Hippocampal formation (tissue), 2 donors: ENCODE measurements at regions not wholly inside any gene's neighbourhood (a gene's known extent, or its start where the extent isn't known, plus 50 kb on each side); places are given as distances from the start of the nearest gene placed in this dataset.

Experiments
- DNase-seq, 2 donors: peaks; one replicate each; lab custom pipeline; 2025; lab: John Stamatoyannopoulos, UW

- DNase-seq: no peak
Measured at GRCh38 chr12:63090716-63091115, 60.3 kb downstream of the AVPR1A start.

DNA sequence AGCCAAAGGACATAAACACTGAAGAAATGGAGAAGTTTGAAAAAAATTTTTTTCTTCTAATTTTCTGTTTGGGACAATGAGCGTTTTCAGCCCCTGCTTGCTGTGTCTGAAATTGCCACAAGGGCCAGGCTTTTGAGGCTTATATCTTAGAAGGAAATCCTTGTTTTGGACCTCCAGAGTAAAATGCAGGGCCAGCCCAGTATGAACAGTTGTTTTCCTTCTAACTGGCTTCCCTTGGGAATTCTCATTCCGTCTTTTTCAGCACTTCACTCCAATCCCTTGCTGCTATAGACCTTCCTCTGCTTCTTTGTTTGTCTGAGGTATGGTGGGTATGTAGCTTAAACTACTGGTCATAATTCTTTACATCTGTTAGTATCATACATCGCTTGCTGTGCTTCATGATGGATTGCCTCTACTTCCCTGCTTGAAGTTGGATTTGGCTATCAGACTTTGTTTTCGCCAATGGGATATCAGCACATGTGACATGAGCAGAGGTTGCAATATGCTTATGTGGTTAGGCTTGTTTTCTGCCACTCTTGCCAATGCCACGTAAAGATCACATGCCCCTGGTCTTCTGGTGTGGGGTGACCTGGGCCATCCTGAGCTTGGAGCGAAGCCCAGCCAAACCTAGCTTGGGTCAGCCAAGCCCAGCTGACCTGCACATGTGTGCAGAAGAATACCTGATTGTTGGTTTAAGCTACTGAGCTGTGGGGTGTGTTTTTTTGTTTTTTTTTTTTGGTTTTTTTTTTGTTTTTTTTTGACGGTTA is 64.7 kb downstream of the AVPR1A start:
- DNase-seq: no peak

DNA sequence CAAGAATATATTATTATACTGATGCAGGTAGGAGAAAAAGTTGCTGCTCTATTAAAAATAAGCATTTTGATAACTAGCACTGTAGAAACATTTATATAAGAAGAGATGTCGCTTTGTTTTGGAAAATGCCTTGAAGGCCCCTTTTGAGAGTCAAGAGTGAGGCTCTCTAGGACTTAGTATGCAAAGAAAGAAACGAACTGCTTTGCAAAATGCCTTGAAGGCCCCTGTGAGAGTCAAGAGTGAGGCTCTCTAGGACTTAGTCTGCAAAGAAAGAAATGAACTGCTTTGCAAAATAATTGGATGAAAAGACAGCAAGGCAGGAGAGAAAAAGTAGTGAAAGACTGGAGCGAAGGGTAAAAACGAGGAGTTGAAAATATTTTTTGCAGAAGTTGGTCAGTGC is 65.9 kb downstream of the AVPR1A start:
- no peak for DNase-seq

DNA sequence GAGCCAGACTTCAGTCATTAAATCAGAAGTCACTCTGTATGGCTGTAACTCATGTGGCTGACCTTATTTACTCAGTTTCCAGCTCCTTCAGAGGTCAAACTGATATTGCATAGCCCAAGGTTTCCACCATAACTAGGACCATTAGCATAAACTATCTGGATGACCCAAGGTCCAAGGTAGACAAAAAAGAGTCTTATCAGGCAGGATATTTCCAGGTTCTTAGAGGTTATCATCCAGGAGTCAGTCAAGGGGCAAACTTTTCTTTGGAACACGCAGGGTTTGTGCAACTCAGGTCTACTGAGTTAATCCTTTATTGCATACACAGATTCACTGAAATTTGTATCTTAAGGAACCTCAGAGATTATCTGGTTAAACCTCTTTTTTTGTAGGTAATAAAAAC is 66.5 kb downstream of the AVPR1A start:
- no peak for DNase-seq

DNA sequence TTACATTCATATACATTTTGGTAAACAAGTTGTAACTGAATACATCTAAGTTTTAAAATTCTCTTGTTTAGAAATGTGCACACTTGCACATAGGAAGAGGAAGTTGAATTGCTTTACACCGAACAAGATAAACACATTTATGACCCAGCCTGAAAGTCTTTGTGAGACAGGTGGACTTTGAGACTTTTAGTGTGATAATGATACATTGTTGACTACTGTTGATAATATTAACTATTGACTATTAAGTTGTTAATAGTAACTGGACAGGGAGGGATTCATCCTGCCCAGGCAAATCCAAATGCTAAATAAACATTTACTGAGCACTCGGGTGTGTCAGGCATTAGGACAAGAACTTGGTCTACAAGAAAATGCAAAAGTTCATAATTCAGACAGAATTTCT is 68.0 kb downstream of the AVPR1A start:
- no peak for DNase-seq

GRCh38 chr12:63079791-63080502 is 71.1 kb downstream of the AVPR1A start:
- peak in 1 of 2 donors; percentile 8 for DNase-seq

DNA sequence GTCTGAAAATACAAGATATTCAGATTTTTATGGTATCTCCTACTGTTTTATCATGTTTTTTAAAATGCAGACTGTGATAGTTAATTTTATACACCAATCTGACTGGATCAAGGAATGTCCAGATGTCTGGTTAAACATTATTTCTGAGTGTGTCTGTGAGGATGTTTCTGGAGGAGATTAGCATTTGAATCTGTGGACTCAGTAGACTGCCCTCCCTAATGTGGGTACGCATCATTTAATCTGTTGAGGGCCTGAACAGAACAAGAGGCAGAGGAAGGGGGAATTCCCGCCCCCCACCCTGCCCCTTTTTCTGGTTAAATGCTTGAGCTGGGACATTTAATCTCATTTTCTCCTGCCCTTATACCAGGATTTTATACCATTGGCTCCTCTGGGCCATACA is 72.1 kb downstream of the AVPR1A start:
- no peak for DNase-seq

GRCh38 chr12:63075376-63076060 is 75.5 kb downstream of the AVPR1A start:
- DNase-seq: no peak

- DNase-seq: no peak
Measured at GRCh38 chr12:63070709-63071108, 80.3 kb downstream of the AVPR1A start.

GRCh38 chr12:63069860-63070617 is 81.0 kb downstream of the AVPR1A start:
- DNase-seq: no peak

- DNase-seq: peak in 1 of 2 donors; percentile 50
Measured at GRCh38 chr12:63068857-63069442, 82.1 kb downstream of the AVPR1A start.

GRCh38 chr12:63066782-63067181 is 84.2 kb downstream of the AVPR1A start:
- no peak for DNase-seq

DNA sequence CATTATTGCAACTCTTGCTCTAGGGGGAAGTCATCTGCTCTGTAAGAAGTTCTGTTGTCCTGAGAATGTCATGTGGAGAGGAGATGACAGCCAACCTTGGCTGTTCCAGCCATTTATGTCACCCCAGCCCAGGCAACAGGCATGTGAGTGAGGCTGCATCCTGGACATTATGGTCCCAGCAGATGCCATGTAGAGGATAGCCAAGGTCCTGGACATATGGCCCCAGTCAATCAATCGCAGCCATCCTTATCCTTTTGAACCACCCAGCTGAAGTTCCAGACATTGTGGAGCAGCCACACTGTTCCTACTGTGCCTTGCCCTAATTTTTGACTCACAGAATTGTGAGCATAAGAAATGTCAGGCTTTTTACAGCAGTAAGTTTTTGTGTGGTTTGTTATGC is 84.9 kb downstream of the AVPR1A start:
- DNase-seq: no peak

DNA sequence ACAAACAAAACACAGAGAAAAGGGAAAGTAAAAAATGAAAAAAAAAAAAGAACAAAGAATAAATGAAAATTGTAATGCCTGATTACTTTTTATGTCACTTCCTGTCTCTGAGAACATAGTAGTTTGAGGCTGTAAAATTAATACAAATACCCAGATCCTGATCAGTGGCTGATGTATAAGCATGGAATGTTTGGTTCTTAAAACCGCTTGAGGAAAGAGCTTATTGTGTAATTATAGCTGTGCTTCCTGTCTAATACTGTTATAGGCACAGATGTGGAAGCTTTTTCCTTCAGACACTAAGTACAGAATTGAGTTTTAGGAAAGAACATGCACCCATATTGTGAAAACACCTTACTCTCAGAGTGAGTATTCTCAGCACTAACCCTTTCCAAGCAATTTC is 86.9 kb downstream of the AVPR1A start:
- DNase-seq: no peak

- no peak for DNase-seq
Measured at GRCh38 chr12:63056649-63057048, 94.4 kb downstream of the AVPR1A start.

- DNase-seq: no peak
Measured at GRCh38 chr12:63052696-63053095, 98.3 kb downstream of the AVPR1A start.

DNA sequence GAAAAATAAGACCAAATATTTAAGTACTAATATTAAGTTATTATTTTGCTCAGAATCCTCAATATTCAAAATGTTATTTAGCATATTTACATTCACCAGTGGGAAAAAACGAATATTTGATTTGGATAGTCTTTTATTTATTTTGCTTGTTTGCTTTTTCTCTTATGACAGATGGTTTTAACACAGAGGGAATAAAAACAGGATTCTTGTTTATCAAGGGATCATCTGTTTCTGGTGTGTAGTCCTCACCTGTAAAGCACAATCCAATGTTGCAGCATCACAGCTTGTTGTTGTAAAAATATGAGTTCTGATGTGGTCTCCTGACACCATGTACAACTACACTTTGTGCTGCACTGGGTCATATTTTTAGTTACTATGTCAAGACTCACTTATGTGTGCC is 103.9 kb downstream of the AVPR1A start:
- no peak for DNase-seq

DNA sequence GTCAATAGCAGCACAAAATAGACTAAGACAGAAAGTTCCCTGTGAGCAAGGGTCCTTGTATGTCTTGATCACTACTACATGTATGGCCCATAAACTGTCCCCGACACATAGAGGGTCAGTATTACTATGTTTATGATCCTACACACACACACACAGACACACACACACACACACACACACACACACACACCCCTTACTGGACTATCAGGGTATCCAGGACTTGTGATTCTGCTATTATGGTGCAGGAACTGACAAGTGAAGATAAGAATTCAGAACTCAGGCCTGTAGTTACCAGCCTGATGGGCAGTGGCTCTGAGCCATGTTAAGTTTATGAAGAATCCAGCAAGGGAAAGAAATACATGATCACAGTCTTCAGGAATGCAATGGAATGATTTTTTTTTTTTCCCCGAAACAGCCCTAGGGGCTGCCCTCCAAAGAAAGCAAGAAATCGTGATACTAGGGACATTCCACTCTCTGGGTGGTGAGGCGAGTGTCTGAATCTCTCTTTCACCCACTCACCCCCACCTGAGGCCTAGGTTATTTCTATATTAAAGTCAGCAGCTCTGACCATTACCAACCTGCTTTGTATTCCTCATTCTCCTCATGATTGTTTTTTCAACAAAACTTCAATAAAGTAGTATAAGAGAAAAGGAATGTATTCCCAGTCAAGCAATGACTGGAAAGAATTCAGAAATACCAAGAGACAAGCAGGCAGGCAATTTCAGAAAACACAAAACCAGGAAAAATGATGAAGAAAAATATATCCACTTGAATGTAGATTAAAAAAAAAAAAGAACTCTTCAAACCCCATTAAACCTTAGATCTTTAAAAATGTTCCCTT is 105.8 kb downstream of the AVPR1A start:
- DNase-seq: no peak

- no peak for DNase-seq
Measured at GRCh38 chr12:63042646-63043045, 107.7 kb upstream of the PPM1H start.

DNA sequence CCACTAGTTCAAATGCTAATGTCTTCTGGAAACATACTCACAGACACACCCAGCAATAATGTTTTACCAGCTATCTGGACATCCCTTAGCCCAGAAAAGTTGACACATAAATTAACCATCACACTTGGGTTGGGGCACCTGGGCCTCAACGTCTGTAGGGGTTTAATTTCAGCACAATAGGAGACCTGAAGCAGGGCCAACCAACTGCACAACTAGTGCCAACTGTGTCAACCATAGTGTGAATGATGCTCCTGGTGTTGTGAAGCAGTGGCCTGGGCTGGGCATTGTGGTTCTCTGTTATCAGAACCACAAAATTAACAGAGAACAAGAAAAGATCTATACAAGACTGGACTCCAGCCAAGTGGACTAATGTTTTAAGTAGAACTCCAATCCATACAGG is 106.7 kb upstream of the PPM1H start:
- no peak for DNase-seq
